Parathyroid adenoma (tissue), 2 donors: ENCODE measurements at regions not wholly inside any gene's neighbourhood (a gene's known extent, or its start where the extent isn't known, plus 50 kb on each side); places are given as distances from the start of the nearest gene placed in this dataset.

Experiments used
- H2AFZ ChIP-seq: fragments of 300-600 bp; sonication (generic); one replicate; pipeline ENCODE4 v1.7.0; 2017; ENCODE audit warnings: antibody characterized with exemption, mild to moderate bottlenecking
- H3K27ac ChIP-seq: fragments of 300-600 bp; sonication (generic); one replicate; pipeline ENCODE4 v1.7.0; 2017
- H3K27me3 ChIP-seq: fragments of 300-600 bp; sonication (generic); one replicate; pipeline ENCODE4 v1.7.0; 2017; ENCODE audit warnings: low read length; ENCODE audit not compliant: control insufficient read depth, insufficient read depth
- H3K36me3 ChIP-seq: fragments of 300-600 bp; sonication (generic); one replicate; pipeline ENCODE4 v1.7.0; 2017; ENCODE audit warnings: low read length; ENCODE audit not compliant: control insufficient read depth, insufficient read depth
- H3K4me1 ChIP-seq: fragments of 300-600 bp; sonication (generic); one replicate; pipeline ENCODE4 v1.7.0; 2017; ENCODE audit warnings: control low read depth
- H3K4me2 ChIP-seq: fragments of 300-600 bp; sonication (generic); one replicate; pipeline ENCODE4 v1.7.0; 2017; ENCODE audit warnings: low read length
- H3K4me3 ChIP-seq: fragments of 300-600 bp; sonication (generic); one replicate; pipeline ENCODE4 v1.7.0; 2017; ENCODE audit warnings: low read depth, low read length
- H3K79me2 ChIP-seq: fragments of 300-600 bp; sonication (generic); one replicate; pipeline ENCODE4 v1.7.0; 2017; ENCODE audit warnings: control low read depth
- H3K9ac ChIP-seq: fragments of 300-600 bp; sonication (generic); one replicate; pipeline ENCODE4 v1.7.0; 2017; ENCODE audit warnings: mild to moderate bottlenecking
- H3K9me3 ChIP-seq: fragments of 300-600 bp; sonication (generic); one replicate; pipeline ENCODE4 v1.7.0; 2017; ENCODE audit warnings: low read length; ENCODE audit not compliant: control insufficient read depth
- TF ChIP-seq, protein P1 (sequence below): fragments of 300-600 bp; sonication (generic); IDR thresholded peaks from one replicate; pipeline ENCODE4 v1.7.0; 2017; ENCODE audit warnings: antibody characterized with exemption, mild to moderate bottlenecking
- donor health status: primary hyperparathyroidism.

- H3K9ac ChIP-seq, result no peak overlapping the region
- no peaks in the 10 kb centered on the region for H3K9me3 ChIP-seq
- TF ChIP-seq, protein P1, sequence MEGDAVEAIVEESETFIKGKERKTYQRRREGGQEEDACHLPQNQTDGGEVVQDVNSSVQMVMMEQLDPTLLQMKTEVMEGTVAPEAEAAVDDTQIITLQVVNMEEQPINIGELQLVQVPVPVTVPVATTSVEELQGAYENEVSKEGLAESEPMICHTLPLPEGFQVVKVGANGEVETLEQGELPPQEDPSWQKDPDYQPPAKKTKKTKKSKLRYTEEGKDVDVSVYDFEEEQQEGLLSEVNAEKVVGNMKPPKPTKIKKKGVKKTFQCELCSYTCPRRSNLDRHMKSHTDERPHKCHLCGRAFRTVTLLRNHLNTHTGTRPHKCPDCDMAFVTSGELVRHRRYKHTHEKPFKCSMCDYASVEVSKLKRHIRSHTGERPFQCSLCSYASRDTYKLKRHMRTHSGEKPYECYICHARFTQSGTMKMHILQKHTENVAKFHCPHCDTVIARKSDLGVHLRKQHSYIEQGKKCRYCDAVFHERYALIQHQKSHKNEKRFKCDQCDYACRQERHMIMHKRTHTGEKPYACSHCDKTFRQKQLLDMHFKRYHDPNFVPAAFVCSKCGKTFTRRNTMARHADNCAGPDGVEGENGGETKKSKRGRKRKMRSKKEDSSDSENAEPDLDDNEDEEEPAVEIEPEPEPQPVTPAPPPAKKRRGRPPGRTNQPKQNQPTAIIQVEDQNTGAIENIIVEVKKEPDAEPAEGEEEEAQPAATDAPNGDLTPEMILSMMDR, result no peak
- no peaks in the 10 kb centered on the region for H3K36me3 ChIP-seq
- no peak overlapping the region for H3K27ac ChIP-seq
- no peaks in the 10 kb centered on the region for H3K79me2 ChIP-seq
- no peaks in the 10 kb centered on the region for H3K27me3 ChIP-seq
- no peak overlapping the region for H2AFZ ChIP-seq
- no peak overlapping the region for H3K4me3 ChIP-seq
- H3K4me1 ChIP-seq, result no peaks in the 10 kb centered on the region
- H3K4me2 ChIP-seq, result no peak overlapping the region
Observed at GRCh38 chr17:74077231-74077630, 126.2 kb upstream of the RPL38 start.

GRCh38 chr17:74078363-74078941 lies 125.0 kb upstream of the RPL38 start:
- no peaks in the 10 kb centered on the region for H3K9me3 ChIP-seq
- TF ChIP-seq, protein P1, result no peak
- H3K4me3 ChIP-seq, result no peak overlapping the region
- H3K36me3 ChIP-seq, result no peaks in the 10 kb centered on the region
- H3K4me2 ChIP-seq, result no peak overlapping the region
- no peak overlapping the region for H3K9ac ChIP-seq
- H2AFZ ChIP-seq, result no peak overlapping the region
- H3K27me3 ChIP-seq, result no peaks in the 10 kb centered on the region
- no peaks in the 10 kb centered on the region for H3K4me1 ChIP-seq
- no peak overlapping the region for H3K27ac ChIP-seq
- H3K79me2 ChIP-seq, result no peaks in the 10 kb centered on the region

GRCh38 chr17:74079537-74080300 lies 123.8 kb upstream of the RPL38 start:
- no peaks in the 10 kb centered on the region for H3K36me3 ChIP-seq
- no peak overlapping the region for H3K4me2 ChIP-seq
- no peak overlapping the region for H3K27ac ChIP-seq
- H3K79me2 ChIP-seq, result no peaks in the 10 kb centered on the region
- no peak overlapping the region for H2AFZ ChIP-seq
- no peaks in the 10 kb centered on the region for H3K4me1 ChIP-seq
- TF ChIP-seq, protein P1, result no peak
- H3K27me3 ChIP-seq, result no peaks in the 10 kb centered on the region
- no peak overlapping the region for H3K9ac ChIP-seq
- H3K4me3 ChIP-seq, result no peak overlapping the region
- no peaks in the 10 kb centered on the region for H3K9me3 ChIP-seq

- TF ChIP-seq, protein P1, result no peak
- Histone ChIP-seq H3K9ac (no peak overlapping the region), H3K36me3 (no peaks in the 10 kb centered on the region), H3K9me3 (no peaks in the 10 kb centered on the region), H3K27me3 (no peaks in the 10 kb centered on the region), H3K4me2 (no peak overlapping the region), H3K79me2 (no peaks in the 10 kb centered on the region), H2AFZ (no peak overlapping the region), H3K4me1 (no peaks in the 10 kb centered on the region), H3K4me3 (no peak overlapping the region), H3K27ac (no peak overlapping the region)
Observed at GRCh38 chr17:74080656-74081582, 122.6 kb upstream of the RPL38 start.
